VCaP (cell line): ENCODE measurements at regions not wholly inside any gene's neighbourhood (a gene's known extent, or its start where the extent isn't known, plus 50 kb on each side); places are given as distances from the start of the nearest gene placed in this dataset.

Source experiments
- H3K27ac ChIP-seq: fragments of 450-650 bp; 2 replicates; pipeline ENCODE4 v1.5.1; 2017
- CTCF ChIP-seq: fragments of 450-650 bp; conservative IDR thresholded peaks from 2 replicates; pipeline ENCODE4 v1.5.1; 2017; ENCODE audit warnings: mild to moderate bottlenecking, moderate library complexity

DNA sequence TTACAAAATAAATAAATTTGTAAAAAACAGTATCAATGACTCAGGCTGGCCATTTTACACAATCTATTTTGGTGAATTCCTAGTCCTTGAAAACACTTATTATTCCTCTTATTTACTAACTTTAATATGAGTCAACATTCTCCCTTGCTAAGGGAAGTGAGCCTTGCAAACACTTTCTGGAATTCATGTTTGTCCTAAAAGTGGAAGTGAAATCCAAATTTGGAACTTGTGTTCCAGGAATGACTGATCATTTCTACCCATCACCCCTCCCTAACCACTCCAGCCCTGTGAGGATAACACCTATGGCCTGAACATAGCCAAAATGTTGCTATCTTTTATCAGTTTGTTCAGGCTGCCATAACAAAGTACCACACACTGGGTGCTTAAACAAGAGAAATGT, 83.1 kb downstream of the OR5AK2 start:
- no peak for TF ChIP-seq CTCF

GRCh38 chr11:57072640-57073039, 83.9 kb downstream of the OR5AK2 start:
- H3K27ac ChIP-seq: no peak overlapping the region
- TF ChIP-seq CTCF: no peak

More for the DNA sequence above, 83.1 kb downstream of the OR5AK2 start:
- no peak overlapping the region for H3K27ac ChIP-seq

DNA sequence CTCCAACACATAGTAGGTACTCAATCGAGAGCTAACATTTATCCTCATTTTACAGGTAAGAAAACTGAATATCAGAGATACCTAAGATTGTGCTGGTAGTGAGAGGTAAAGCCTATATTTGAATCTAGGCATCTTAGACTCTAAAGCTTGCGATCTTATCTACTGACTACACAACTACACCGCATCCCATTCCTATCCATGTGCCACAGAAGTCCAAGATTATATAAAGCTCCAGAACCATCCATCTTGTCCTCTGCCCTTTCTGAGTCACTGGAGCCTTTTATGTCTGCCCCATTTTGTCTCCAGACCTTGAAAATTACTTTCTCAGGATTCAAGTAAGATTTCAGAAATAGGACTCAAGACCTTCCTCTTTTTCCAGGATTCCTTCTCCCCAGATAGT, 84.4 kb downstream of the OR5AK2 start:
- no peak overlapping the region for H3K27ac ChIP-seq
- TF ChIP-seq CTCF: no peak

DNA sequence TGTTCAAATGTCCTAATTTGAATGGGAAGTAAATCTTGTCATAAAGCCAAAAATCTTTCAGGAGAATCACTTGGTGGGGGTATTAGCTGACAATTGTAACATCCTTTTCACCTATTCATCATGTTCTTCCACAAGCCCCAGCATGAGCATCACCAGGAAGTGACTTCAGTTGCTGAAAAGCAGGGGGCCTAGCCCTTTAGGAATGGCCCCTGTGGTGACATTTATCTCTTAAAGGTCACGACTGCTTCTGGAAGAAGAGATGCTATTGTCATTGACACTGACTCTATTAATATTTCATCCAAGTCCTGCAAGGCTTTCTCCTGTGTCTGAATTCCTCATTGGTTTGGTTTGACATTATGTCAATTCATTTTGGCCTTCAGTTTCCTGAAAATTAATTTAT, 92.6 kb downstream of the OR5AK2 start:
- no peak overlapping the region for H3K27ac ChIP-seq

DNA sequence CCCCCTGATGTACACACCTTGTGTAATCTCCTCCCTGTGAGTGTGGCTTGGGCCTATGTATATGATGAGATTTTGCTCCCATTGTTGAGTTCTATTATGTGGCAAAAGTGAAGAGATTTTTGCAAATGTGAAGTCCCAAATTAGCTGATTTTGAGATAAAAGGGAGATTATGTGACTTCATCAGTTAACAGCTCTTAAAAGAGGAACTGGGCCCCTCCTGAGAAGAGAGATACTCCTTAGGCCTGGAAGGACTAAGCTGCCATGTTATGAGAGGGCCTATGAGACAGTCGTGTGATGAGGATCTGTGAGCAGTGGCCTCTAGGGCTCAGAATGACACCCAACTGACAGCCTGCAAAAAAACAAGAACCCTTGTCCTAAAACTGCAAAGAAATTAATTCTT, 93.4 kb downstream of the OR5AK2 start:
- no peak overlapping the region for H3K27ac ChIP-seq
- TF ChIP-seq CTCF: no peak

More for the DNA sequence above, 92.6 kb downstream of the OR5AK2 start:
- TF ChIP-seq CTCF: no peak

DNA sequence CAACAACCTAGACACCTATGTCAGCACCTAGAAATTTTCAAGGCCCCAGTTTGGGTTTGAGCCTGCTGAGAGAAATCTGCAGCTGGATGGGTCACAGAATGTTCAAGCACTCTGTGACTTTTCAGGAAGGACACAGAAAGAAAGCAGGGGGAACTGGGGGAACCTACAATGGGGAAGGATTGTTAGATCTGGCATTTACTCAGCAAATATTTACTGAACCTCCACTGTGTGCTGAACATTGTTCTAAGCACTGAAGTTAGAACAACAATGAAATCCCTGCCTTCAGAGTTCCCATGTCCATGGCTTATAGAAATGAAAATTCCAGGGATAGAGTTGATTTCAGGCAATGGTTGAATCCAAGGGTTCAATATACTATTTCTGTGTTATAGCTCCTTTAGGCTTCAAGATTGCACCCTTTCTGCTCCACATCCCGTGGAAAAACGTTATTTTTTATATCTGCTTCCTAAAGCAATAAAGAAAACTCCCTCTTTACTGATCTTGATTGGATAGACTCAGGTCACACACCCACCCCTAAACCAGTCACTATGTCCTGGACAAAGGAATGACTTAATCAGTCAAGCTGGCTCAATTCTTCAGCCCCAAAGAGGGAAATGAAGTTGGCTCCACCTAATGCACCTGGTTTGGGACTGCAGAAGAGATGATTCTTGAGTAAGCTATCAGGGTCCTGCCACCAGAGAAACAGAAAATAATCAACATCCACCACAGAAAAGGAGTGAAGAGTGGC, 95.1 kb downstream of the OR5AK2 start:
- H3K27ac ChIP-seq: no peak overlapping the region
- no peak for TF ChIP-seq CTCF

DNA sequence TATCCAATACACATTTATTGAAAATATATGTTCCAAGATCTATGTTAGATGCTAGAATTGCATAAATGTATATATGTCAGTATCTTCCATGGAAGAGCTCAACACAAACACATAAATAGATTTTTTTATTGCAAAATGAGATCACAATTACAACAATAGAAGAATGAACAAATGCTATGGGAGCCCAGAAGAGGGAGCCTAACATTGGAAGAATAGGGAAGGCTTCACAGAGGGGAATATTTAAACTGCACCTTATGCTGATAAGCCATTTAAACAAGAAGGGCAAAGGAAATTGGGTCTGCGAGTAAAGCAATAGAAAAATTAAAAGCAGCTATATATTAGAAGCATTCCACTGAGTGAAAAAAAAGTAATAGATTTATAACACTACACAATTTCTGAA, 96.1 kb upstream of the LRRC55 start:
- peak; percentile 31; the same call in 1 of the 2 replicates for TF ChIP-seq CTCF
- no peak overlapping the region for H3K27ac ChIP-seq
